GM21825 (cell line): ENCODE measurements at regions not wholly inside any gene's neighbourhood (a gene's known extent, or its start where the extent isn't known, plus 50 kb on each side); places are given as distances from the start of the nearest gene placed in this dataset.

Experiments used
- ATAC-seq: cut with Tn5 transposase; IDR thresholded peaks from one replicate; pipeline ENCODE4 v1.9.1; 2021; ENCODE audit warnings: mild to moderate bottlenecking, moderate library complexity; ENCODE audit not compliant: unreplicated experiment

- no peak for ATAC-seq
Measured at GRCh38 chr12:92583910-92584309, 118.9 kb upstream of the PLEKHG7 start.

- ATAC-seq: no peak
Measured at GRCh38 chr12:92582893-92583292, 119.9 kb upstream of the PLEKHG7 start.

GRCh38 chr12:92582475-92582874 is 120.3 kb upstream of the PLEKHG7 start:
- ATAC-seq: no peak

GRCh38 chr12:92581604-92582003 is 121.2 kb upstream of the PLEKHG7 start:
- ATAC-seq: no peak

- no peak for ATAC-seq
Measured at GRCh38 chr12:92574911-92575570, 127.7 kb upstream of the PLEKHG7 start.

- no peak for ATAC-seq
Measured at GRCh38 chr12:92574051-92574783, 128.6 kb upstream of the PLEKHG7 start.

GRCh38 chr12:92573104-92573503 is 129.7 kb upstream of the PLEKHG7 start:
- ATAC-seq: no peak

GRCh38 chr12:92571844-92572543 is 130.8 kb upstream of the PLEKHG7 start:
- ATAC-seq: no peak

- no peak for ATAC-seq
Measured at GRCh38 chr12:92571169-92571568, 131.6 kb upstream of the PLEKHG7 start.

- peak; percentile 84 for ATAC-seq
Measured at GRCh38 chr12:92570056-92570753, 132.6 kb upstream of the PLEKHG7 start.

GRCh38 chr12:92568691-92569090 is 134.1 kb upstream of the PLEKHG7 start:
- no peak for ATAC-seq

- no peak for ATAC-seq
Measured at GRCh38 chr12:92566448-92567019, 136.3 kb upstream of the PLEKHG7 start.

GRCh38 chr12:92563819-92564218 is 139.0 kb upstream of the PLEKHG7 start:
- ATAC-seq: no peak

- no peak for ATAC-seq
Measured at GRCh38 chr12:92562063-92562734, 140.6 kb upstream of the PLEKHG7 start.

- no peak for ATAC-seq
Measured at GRCh38 chr12:92561543-92561899, 141.3 kb upstream of the PLEKHG7 start.

- ATAC-seq: no peak
Measured at GRCh38 chr12:92560713-92561542, 141.9 kb upstream of the PLEKHG7 start.

- no peak for ATAC-seq
Measured at GRCh38 chr12:92558806-92559205, 144.0 kb upstream of the PLEKHG7 start.

GRCh38 chr12:92558215-92558773 is 144.5 kb upstream of the PLEKHG7 start:
- ATAC-seq: no peak

- no peak for ATAC-seq
Measured at GRCh38 chr12:92557422-92557724, 145.4 kb upstream of the PLEKHG7 start.
